ENCODE measurements at regions not wholly inside any gene's neighbourhood (a gene's known extent, or its start where the extent isn't known, plus 50 kb on each side); places are given as distances from the start of the nearest gene placed in this dataset.

DNA sequence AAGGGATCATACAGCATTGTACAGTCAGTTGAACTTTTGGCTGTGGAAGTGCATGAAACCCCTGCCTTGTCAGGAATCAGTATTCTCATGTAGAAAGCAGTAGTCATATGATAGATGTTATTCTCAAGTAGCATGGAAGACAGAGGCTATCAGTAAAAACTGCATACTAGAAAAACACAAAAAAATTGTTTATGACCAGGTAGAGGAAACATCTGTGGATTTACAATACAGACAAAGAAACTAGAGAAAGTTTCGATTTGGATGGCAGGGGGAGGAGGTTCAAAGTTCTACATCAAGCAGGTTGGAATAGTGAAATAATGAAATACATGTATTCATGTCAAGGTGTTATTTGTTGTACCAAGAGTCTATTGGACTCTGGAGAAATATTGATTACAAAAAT, 212.3 kb upstream of the DDI1 start:
- TF ChIP-seq, protein P1, sequence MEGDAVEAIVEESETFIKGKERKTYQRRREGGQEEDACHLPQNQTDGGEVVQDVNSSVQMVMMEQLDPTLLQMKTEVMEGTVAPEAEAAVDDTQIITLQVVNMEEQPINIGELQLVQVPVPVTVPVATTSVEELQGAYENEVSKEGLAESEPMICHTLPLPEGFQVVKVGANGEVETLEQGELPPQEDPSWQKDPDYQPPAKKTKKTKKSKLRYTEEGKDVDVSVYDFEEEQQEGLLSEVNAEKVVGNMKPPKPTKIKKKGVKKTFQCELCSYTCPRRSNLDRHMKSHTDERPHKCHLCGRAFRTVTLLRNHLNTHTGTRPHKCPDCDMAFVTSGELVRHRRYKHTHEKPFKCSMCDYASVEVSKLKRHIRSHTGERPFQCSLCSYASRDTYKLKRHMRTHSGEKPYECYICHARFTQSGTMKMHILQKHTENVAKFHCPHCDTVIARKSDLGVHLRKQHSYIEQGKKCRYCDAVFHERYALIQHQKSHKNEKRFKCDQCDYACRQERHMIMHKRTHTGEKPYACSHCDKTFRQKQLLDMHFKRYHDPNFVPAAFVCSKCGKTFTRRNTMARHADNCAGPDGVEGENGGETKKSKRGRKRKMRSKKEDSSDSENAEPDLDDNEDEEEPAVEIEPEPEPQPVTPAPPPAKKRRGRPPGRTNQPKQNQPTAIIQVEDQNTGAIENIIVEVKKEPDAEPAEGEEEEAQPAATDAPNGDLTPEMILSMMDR (IDR thresholded peaks at IDR 0.05): no peak
- no peak for TF ChIP-seq EZH2phosphoT487 (IDR thresholded peaks at IDR 0.05)
